CD1c-positive myeloid dendritic cell (primary cell): ENCODE measurements at regions not wholly inside any gene's neighbourhood (a gene's known extent, or its start where the extent isn't known, plus 50 kb on each side); places are given as distances from the start of the nearest gene placed in this dataset.
A peak's percentile ranks its signal among the peaks of the same experiment; 100 is the strongest.
"Not testable (repeated sequence)": the region's sequence is repeated elsewhere in the genome, so short reads cannot be mapped to it uniquely, and the experiment has no call there.

Experiments
- DNase-seq: peaks from one replicate; pipeline ENCODE4 v3.0.0-alpha.2; 2016; ENCODE audit errors: extremely low spot score

DNA sequence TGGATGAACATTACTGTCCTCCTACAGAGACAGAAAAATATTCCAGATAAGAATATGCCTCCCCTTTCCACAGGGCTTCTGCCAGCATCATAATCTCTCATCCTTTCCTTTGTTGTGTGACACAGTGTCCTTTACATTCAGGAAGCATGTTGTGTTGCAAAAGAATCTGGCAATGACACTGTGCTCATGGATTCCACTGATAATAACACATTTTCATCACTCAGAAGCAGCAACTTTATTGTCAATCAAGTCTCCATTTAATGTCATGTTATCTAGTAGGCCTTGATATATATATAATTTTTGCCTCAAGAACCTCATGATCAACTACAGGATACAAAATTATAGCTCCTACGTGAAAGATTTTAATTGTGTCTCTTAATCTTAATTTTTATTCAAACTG, 833.9 kb downstream of the FSTL5 start:
- no peak for DNase-seq

GRCh38 chr4:161321706-161322105, 842.1 kb downstream of the FSTL5 start:
- no peak for DNase-seq

GRCh38 chr4:161320377-161320776, 843.4 kb downstream of the FSTL5 start:
- DNase-seq, result peak; percentile 10

DNA sequence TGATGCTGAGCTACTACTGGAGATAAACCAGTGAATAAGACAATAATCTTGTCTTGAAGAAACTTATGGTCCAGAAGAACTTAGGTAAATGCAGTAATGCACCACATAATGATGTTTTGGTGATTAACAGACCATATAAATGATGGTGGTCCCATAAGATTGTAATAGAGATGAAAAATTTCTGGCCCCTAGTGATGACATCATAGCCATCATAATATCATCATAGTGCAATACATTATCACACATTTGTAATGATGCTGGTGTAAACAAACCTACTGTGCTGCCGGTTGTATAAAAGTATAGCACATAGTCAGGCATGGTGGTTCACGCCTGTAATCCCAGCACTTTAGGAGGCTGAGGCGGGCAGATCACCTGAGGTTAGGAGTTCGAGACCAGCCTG, 846.8 kb downstream of the FSTL5 start:
- DNase-seq, result no peak

DNA sequence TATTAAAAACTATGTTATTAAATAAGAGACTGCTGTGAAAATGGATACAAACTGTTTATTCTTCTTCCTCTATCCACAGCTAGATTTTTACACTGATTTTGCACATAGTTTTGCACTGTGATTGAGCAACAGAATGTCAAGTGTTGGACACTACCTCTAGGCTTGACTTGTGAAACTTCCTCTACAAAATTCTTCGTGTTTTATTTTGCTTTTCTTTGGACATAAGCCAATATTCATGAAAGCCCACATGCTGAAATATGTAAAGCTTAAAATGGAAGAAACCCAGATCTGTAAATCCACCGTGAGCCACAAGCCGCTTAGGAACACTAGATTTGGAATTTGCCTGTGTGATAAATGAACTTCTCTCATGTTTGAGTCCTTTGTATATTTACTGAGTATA, 849.4 kb downstream of the FSTL5 start:
- no peak for DNase-seq

DNA sequence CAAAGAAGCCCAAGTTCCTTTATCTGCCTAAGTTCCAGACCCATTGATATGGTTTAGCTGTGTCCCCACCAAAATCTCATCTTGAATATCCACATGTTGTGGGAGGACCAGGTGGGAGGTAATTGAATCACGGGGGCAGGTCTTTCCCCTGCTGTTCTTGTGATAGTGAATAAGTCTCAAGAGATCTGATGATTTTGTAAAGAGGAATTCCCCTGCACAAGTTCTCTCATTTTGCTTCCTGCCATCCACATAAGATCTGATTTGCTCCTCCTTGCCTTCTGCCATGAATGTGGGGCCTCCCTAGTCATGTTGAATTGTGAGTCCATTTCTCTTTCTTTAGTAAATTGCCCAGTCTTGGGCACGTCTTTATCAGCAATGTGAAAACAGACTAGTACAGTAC, 860.2 kb downstream of the FSTL5 start:
- DNase-seq, result no peak

DNA sequence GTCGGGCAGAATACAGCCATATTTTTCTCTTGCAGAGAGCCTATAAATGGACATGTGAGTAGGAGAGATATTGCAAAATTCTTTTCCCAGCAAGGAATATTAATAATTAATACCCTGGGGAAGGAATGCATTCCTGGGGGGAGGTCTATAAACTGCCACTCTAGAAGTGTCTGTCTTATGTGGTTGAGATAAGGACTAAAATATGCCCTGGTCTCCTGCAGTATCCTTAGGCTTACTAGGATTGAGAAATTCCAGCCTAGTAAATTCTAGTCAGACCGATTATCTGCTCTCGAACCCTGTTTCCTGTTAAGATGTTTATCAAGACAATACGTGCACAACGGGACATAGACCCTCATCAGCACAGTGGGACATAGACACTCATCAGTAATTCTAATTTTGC, 872.6 kb downstream of the FSTL5 start:
- DNase-seq, result no peak

DNA sequence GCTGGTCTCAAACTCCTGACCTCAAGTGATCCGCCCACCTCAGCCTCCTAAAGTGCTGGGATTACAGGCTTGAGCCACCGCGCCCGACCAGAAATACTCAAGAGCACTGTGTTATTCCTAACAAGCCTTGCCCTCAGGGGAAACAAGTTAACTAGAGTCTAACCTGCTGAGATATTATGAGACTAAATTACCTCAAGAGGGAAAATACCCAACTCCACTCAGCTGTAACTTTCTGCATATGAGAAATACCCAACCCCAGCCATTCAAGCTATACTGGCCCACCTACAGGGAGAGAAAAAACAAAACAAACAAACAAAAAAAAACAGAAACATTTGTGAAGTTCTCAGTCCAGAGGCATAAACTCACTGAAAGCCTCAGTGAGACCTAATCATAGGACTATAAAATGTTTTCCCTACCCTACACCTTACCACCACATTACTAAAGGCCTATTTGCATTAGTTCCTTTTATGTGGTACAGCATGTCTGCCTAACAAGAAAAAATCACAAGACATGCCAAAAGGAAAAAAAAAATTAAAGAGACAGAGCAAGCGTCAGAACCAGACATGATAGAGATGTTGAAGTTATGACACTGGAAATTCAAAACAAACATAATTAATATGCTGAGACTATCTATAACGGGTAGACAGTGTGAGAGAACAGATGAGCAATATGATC, 876.0 kb downstream of the FSTL5 start:
- DNase-seq, result no peak

- DNase-seq, result no peak
These were observed 878.3 kb downstream of the FSTL5 start for GRCh38 chr4:161285461-161285860.

- DNase-seq, result no peak
These were observed 882.9 kb downstream of the FSTL5 start for GRCh38 chr4:161280929-161281328.

- no peak for DNase-seq
These were observed 884.7 kb downstream of the FSTL5 start for GRCh38 chr4:161279095-161279494.

- not testable (repeated sequence) for DNase-seq
These were observed 886.5 kb downstream of the FSTL5 start for GRCh38 chr4:161277150-161277787.

- DNase-seq, result no peak
These were observed 890.2 kb downstream of the FSTL5 start for GRCh38 chr4:161273607-161274006.

DNA sequence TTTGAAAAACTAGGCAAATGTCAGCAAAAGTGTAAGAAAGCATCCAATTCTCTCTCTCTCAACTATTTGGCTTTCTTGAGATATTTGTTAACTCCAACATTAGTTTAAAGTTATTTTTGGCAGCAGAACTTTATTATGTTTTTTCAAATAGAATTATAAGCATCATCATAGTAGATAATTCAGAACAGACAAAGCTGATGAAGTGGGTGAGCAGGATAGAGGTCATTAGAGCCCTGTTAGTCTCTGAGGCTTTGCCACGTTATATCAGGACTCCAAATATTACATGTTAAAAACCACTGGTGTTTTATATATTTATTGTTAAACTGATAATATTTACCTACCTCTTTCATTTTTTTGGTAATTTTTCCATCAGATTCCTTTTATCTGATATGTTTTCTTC, 903.0 kb downstream of the FSTL5 start:
- DNase-seq, result no peak

DNA sequence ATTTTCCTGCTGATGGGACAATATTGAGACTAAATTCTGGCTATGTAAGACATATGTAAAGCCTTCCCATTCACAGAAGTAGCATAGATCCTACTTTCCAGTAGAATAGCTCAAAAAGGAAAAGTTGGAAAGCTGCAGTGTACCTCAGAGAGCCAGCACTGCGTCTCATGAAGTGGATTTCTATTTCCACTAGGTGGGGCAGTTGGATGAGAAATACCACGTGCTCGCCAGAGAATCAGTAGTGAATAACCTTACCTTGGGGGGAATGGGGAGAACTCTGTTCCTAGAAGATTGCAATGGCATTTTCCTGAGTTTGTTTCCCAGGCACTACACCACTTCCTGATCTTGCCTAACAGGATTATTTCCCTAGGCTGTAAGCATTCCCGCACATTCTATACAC, 907.1 kb downstream of the FSTL5 start:
- DNase-seq, result no peak

DNA sequence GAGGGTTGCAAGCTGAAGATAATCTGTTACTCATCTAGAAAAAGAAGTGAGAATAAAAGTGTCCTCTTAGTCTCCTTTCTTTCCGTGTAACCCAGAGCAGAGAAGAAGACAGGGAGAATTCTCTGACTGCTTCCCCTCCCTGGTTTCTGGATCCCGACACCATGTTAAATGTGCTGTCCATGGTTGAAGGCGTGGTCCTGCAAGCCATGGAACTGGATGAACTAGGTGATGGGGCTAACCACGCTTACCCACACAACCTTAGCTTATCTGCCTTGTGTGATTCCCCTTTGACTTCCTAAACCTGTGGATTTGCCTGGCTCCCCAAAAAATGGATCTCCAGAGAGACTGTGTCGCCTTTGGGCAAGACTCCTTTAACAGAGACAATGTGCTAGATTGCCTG, 907.6 kb downstream of the FSTL5 start:
- no peak for DNase-seq

DNA sequence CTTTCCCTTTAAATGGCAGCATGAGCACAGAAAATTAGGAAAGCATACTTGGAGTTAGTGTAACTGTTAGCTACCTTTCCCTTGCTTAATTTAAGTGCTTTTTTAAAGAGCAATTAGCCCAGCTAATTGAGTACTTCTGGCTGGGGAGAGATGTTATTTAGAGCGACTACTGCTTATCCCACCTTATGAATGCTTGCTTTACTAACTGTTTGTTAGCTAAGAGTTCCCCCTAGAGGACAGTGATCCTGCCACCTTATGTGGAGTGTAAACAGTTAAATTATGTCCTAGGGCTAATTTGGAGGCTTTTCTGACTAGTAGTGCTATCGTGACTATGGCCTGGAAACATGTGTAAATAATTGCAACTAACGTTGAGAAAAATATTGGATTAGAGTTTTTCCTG, 909.4 kb downstream of the FSTL5 start:
- no peak for DNase-seq

GRCh38 chr4:161252520-161253141, 911.2 kb downstream of the FSTL5 start:
- DNase-seq, result peak; percentile 9

DNA sequence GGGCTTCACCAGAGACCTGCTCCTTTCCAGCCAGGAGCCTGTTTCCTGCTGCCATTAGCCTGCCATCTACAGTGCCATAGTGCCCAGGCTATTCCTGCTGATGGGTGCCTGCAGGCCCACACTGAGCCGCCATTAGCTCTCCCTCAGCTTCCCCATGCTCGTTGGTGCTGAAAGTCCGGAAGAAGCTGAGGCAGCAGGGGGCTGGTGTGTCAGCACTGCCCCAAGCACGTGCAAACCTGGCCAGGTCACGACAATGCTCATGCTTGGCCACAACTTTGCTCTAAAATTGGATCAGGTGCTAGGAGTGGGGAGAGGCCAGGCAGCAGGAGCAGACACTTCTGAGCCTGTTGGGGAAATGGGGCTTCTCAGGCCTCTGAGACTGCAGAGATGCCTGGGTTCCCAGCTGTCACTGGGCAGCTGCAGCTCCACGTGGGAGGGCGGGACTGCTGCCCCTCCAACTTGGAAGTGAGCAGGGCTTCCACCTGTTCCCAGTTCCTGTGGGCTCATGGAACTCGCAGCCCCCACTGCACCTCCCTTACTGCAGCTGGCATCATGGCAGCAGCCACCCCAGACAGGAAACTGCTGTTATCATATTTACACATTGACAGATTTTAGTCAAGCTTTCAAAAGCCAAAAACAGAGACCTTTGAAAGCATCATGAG, 913.9 kb downstream of the FSTL5 start:
- DNase-seq, result no peak

GRCh38 chr4:161248880-161249279, 914.9 kb downstream of the FSTL5 start:
- no peak for DNase-seq

DNA sequence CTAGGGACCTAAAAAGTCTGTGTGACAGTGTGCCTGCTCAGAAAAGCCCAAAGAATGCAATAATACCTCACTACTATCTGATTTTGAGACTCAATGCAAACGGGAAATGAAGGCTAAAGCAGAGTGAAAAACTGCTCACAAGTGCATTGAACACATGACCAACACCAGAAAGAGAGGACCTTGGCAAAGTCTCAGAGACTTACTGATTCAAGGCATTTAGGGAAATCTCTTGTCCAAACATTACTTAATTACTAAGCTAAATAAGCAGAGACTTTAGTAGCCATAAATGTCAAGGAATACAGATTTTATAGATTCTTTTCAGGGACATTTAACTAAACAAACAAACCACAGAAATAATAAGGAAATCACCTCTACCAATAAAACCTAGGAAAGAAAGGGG, 916.0 kb downstream of the FSTL5 start:
- no peak for DNase-seq

- DNase-seq, result no peak
These were observed 925.8 kb downstream of the FSTL5 start for GRCh38 chr4:161238033-161238432.

- DNase-seq, result no peak
These were observed 926.3 kb downstream of the FSTL5 start for GRCh38 chr4:161237495-161237894.
